OCI-LY1 (cell line): ENCODE measurements at regions not wholly inside any gene's neighbourhood (a gene's known extent, or its start where the extent isn't known, plus 50 kb on each side); places are given as distances from the start of the nearest gene placed in this dataset.

Experiments
- H2AFZ ChIP-seq: fragments of 200-600 bp; sonication (generic), shearing (Covaris generic); 2 replicates; pipeline ENCODE4 v1.6.0; 2014; ENCODE audit warnings: antibody characterized with exemption, mild to moderate bottlenecking, low read length
- H3F3A ChIP-seq: fragments of 200-600 bp; sonication (generic), shearing (Covaris generic); 2 replicates; pipeline ENCODE4 v1.6.0; 2014; ENCODE audit warnings: mild to moderate bottlenecking, antibody characterized with exemption, low read length, moderate library complexity; ENCODE audit not compliant: insufficient read depth
- H3K27ac ChIP-seq: fragments of 200-600 bp; sonication (generic); 2 replicates; pipeline ENCODE4 v1.5.1; 2014; ENCODE audit warnings: low read length, mixed run types, mild to moderate bottlenecking, low read depth; ENCODE audit not compliant: poor library complexity, severe bottlenecking
- H3K27me3 ChIP-seq: fragments of 200-600 bp; sonication (generic); 2 replicates; pipeline ENCODE4 v1.6.0; 2014; ENCODE audit warnings: antibody characterized with exemption, mild to moderate bottlenecking, low read length, moderate library complexity; ENCODE audit not compliant: insufficient read depth
- H3K36me3 ChIP-seq: fragments of 200-600 bp; sonication (generic); 2 replicates; pipeline ENCODE4 v1.6.1; 2014; ENCODE audit warnings: mild to moderate bottlenecking, antibody characterized with exemption, low read length, moderate library complexity, mixed read lengths; ENCODE audit not compliant: insufficient read depth
- H3K4me1 ChIP-seq: fragments of 200-600 bp; sonication (generic); 2 replicates; pipeline ENCODE4 v1.5.1; 2014; ENCODE audit warnings: mild to moderate bottlenecking, low read length, moderate library complexity; ENCODE audit not compliant: insufficient read depth, severe bottlenecking
- H3K4me2 ChIP-seq: fragments of 200-600 bp; sonication (generic), shearing (Covaris generic); 2 replicates; pipeline ENCODE4 v1.6.1; 2014; ENCODE audit warnings: low read length
- H3K4me3 ChIP-seq: fragments of 200-600 bp; sonication (generic); 2 replicates; pipeline ENCODE4 v1.5.1; 2014; ENCODE audit warnings: low read length, low read depth, mild to moderate bottlenecking, mixed read lengths; ENCODE audit not compliant: poor library complexity, severe bottlenecking
- H3K79me2 ChIP-seq: fragments of 200-600 bp; shearing (Covaris generic); 2 replicates; pipeline ENCODE4 v1.6.1; 2016; ENCODE audit warnings: mixed run types, low read length, mixed read lengths; ENCODE audit not compliant: insufficient read depth
- H3K9ac ChIP-seq: fragments of 200-600 bp; sonication (generic), shearing (Covaris generic); 2 replicates; pipeline ENCODE4 v1.6.1; 2014; ENCODE audit warnings: mild to moderate bottlenecking, low read length, mixed read lengths
- H3K9me2 ChIP-seq: fragments of 200-600 bp; sonication (generic), shearing (Covaris generic); 2 replicates; pipeline ENCODE4 v1.6.1; 2014; ENCODE audit warnings: low read depth, mild to moderate bottlenecking, low read length, mixed read lengths
- H3K9me3 ChIP-seq: fragments of 200-600 bp; shearing (Covaris generic); 2 replicates; pipeline ENCODE4 v1.6.1; 2014; ENCODE audit warnings: low read length, mixed read lengths
- H4K20me1 ChIP-seq: fragments of 200-600 bp; sonication (generic), shearing (Covaris generic); 2 replicates; pipeline ENCODE4 v1.6.0; 2016; ENCODE audit warnings: mild to moderate bottlenecking, low read length; ENCODE audit not compliant: insufficient read depth
- EZH2 ChIP-seq: fragments of 200-600 bp; sonication (generic), shearing (Covaris generic); IDR thresholded peaks from 2 replicates; pipeline ENCODE4 v1.8.0; 2017; ENCODE audit warnings: borderline replicate concordance, mixed run types, mild to moderate bottlenecking, antibody characterized with exemption, low read length, moderate library complexity, mixed read lengths
- TF ChIP-seq, protein P1 (sequence below): fragments of 200-600 bp; sonication (generic), shearing (Covaris generic); IDR thresholded peaks from 2 replicates; pipeline ENCODE4 v1.5.1; 2017; ENCODE audit warnings: mild to moderate bottlenecking, antibody characterized with exemption, low read length, moderate library complexity, mixed read lengths

GRCh38 chr1:222385955-222386354 is 161.9 kb downstream of the HHIPL2 start:
- Histone ChIP-seq H3K79me2 (no peaks in the 10 kb centered on the region), H3K36me3 (no peaks in the 10 kb centered on the region), H4K20me1 (no peaks in the 10 kb centered on the region), H3K4me3 (no peak overlapping the region), H3F3A (no peaks in the 10 kb centered on the region), H3K4me2 (no peak overlapping the region), H3K9me2 (no peaks in the 10 kb centered on the region), H2AFZ (no peak overlapping the region), H3K27ac (no peak overlapping the region), H3K4me1 (no peaks in the 10 kb centered on the region), H3K9ac (no peak overlapping the region), H3K9me3 (no peaks in the 10 kb centered on the region), H3K27me3 (no peaks in the 10 kb centered on the region)
- TF ChIP-seq EZH2 = no peak
- TF ChIP-seq, protein P1, sequence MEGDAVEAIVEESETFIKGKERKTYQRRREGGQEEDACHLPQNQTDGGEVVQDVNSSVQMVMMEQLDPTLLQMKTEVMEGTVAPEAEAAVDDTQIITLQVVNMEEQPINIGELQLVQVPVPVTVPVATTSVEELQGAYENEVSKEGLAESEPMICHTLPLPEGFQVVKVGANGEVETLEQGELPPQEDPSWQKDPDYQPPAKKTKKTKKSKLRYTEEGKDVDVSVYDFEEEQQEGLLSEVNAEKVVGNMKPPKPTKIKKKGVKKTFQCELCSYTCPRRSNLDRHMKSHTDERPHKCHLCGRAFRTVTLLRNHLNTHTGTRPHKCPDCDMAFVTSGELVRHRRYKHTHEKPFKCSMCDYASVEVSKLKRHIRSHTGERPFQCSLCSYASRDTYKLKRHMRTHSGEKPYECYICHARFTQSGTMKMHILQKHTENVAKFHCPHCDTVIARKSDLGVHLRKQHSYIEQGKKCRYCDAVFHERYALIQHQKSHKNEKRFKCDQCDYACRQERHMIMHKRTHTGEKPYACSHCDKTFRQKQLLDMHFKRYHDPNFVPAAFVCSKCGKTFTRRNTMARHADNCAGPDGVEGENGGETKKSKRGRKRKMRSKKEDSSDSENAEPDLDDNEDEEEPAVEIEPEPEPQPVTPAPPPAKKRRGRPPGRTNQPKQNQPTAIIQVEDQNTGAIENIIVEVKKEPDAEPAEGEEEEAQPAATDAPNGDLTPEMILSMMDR = no peak

DNA sequence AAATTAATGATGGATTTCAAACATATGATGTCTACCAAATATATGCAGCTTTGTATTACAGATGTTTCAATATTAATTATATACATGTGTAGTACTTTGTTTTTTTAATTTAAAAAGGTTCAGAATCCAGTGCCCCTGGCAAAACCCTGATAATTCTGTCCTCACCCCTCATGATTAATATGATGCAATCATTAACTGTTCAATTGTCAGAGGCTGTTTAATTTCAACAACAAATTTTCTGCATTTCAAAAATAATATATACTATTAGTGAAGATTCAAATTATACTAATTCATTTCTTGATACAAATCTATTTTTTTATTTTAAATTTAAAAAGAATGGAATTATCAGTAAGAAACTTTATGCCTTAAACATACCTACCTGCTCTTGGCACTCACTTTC is 162.6 kb downstream of the HHIPL2 start:
- no peaks in the 10 kb centered on the region for H4K20me1 ChIP-seq
- H2AFZ ChIP-seq = no peak overlapping the region
- no peak overlapping the region for H3K4me3 ChIP-seq
- no peaks in the 10 kb centered on the region for H3K9me3 ChIP-seq
- no peak for TF ChIP-seq EZH2
- TF ChIP-seq, protein P1 = no peak
- no peaks in the 10 kb centered on the region for H3K79me2 ChIP-seq
- no peaks in the 10 kb centered on the region for H3K9me2 ChIP-seq
- H3K4me1 ChIP-seq = no peaks in the 10 kb centered on the region
- H3F3A ChIP-seq = no peaks in the 10 kb centered on the region
- H3K27me3 ChIP-seq = no peaks in the 10 kb centered on the region
- no peak overlapping the region for H3K4me2 ChIP-seq
- no peaks in the 10 kb centered on the region for H3K36me3 ChIP-seq
- no peak overlapping the region for H3K27ac ChIP-seq
- H3K9ac ChIP-seq = no peak overlapping the region

DNA sequence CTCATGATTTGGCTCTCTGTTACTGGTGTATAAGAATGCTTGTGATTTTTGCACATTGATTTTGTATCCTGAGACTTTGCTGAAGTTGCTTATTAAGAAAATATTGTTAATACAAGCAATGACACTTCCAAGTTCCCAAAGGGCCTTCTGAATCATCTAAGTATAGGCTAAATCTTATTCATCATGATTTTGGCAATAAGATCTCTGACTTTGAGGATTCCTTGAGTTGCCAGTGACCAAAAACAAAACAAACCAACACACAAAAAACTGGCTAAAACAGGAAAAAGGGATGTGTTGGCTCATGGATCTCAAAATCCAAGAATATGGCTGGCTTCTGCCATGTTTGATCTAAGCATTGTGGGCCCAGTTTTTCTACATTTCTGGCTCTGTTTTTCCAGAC is 163.4 kb downstream of the HHIPL2 start:
- H4K20me1 ChIP-seq = no peaks in the 10 kb centered on the region
- H3K27me3 ChIP-seq = no peaks in the 10 kb centered on the region
- H3K27ac ChIP-seq = no peak overlapping the region
- no peaks in the 10 kb centered on the region for H3F3A ChIP-seq
- no peak overlapping the region for H3K9ac ChIP-seq
- H3K36me3 ChIP-seq = no peaks in the 10 kb centered on the region
- no peak overlapping the region for H3K4me2 ChIP-seq
- H3K4me1 ChIP-seq = no peaks in the 10 kb centered on the region
- no peak overlapping the region for H3K4me3 ChIP-seq
- H3K9me2 ChIP-seq = no peaks in the 10 kb centered on the region
- TF ChIP-seq EZH2 = no peak
- TF ChIP-seq, protein P1 = no peak
- H3K79me2 ChIP-seq = no peaks in the 10 kb centered on the region
- no peak overlapping the region for H2AFZ ChIP-seq
- no peaks in the 10 kb centered on the region for H3K9me3 ChIP-seq
